ENCODE measurements at regions not wholly inside any gene's neighbourhood (a gene's known extent, or its start where the extent isn't known, plus 50 kb on each side); places are given as distances from the start of the nearest gene placed in this dataset.

- H3K9ac ChIP-seq: no peak overlapping the region
- H3K4me3 ChIP-seq (ENCODE audit: low read depth in 2 of 2, low read length in 1 of 2): no peak overlapping the region
- no peaks in the 10 kb centered on the region for H3K27me3 ChIP-seq (ENCODE audit: insufficient read depth)
- CTCF ChIA-PET: interaction anchor here (1.7 to 4.0 kb wide), 4 partner anchors 11 to 182 kb away, joined by 4 to 20 read pairs (median 7); no protein-coding TSS in a partner anchor
- no peaks in the 10 kb centered on the region for H3K36me3 ChIP-seq (replicated peaks in 1 of 2; ENCODE audit: control insufficient read depth in 1 of 2, insufficient read depth in 2 of 2, low read length in 1 of 2)
- TF ChIP-seq FOSL2 (IDR thresholded peaks at IDR 0.05; ENCODE audit: borderline replicate concordance, low read depth) (no peak), POLR2AphosphoS5 (IDR thresholded peaks at IDR 0.05; ENCODE audit: low read depth, low read length) (no peak), MXI1 (IDR thresholded peaks at IDR 0.05; ENCODE audit: low read depth, low read length) (no peak), EP300 (IDR thresholded peaks at IDR 0.05; ENCODE audit: borderline replicate concordance in 1 of 2, low read depth in 1 of 2, low read length in 1 of 2) (no peak), RXRA (IDR thresholded peaks at IDR 0.05; ENCODE audit: borderline replicate concordance, low read depth) (no peak), MAX (IDR thresholded peaks at IDR 0.05; ENCODE audit: low read depth) (no peak), MEF2A (IDR thresholded peaks at IDR 0.05; ENCODE audit: borderline replicate concordance, low read depth) (no peak)
- over 99% methylated on average over 4 of the region's 4 CpGs for WGBS (ENCODE audit: low lambda C conversion rate)
- H3K9me2 ChIP-seq: no peaks in the 10 kb centered on the region
- POLR2A ChIA-PET: no interaction called here
- no peak overlapping the region for H3K27ac ChIP-seq (ENCODE audit: low read depth in 2 of 2, low read length in 1 of 2)
- H3F3A ChIP-seq (replicated peaks; ENCODE audit: insufficient read depth): peaks cover 31% of the 10 kb centered on the region
- no peaks in the 10 kb centered on the region for H4K20me1 ChIP-seq (ENCODE audit: insufficient read depth)
- DNase-seq: no peak
- no peak overlapping the region for H2AFZ ChIP-seq (ENCODE audit: low read depth)
- H3K79me2 ChIP-seq (ENCODE audit: insufficient read depth): no peaks in the 10 kb centered on the region
- no peaks in the 10 kb centered on the region for H3K9me3 ChIP-seq
- H3K4me1 ChIP-seq (ENCODE audit: control insufficient read depth in 1 of 2, insufficient read depth in 2 of 2, low read depth in 1 of 2, low read length in 1 of 2): peaks cover 28 to 40% of the 10 kb centered on the region in 2 experiments
- H3K4me2 ChIP-seq: no peak overlapping the region
These were observed 112.6 kb downstream of the HSPH1 start for GRCh38 chr13:31049083-31049482.

GRCh38 chr13:31048521-31048920 lies 113.2 kb downstream of the HSPH1 start:
- TF ChIP-seq JUND (IDR thresholded peaks at IDR 0.05) (no peak), IRF3 (IDR thresholded peaks at IDR 0.05; ENCODE audit: low read depth, low read length) (no peak), TEAD4 (IDR thresholded peaks at IDR 0.05; ENCODE audit: borderline replicate concordance, insufficient read depth) (no peak), GABPA (IDR thresholded peaks at IDR 0.05; ENCODE audit: low read depth) (no peak), RXRA (IDR thresholded peaks at IDR 0.05; ENCODE audit: borderline replicate concordance, low read depth) (no peak), USF2 (IDR thresholded peaks at IDR 0.05; ENCODE audit: borderline replicate concordance, low read depth, low read length) (no peak)
- no peaks in the 10 kb centered on the region for H3K36me3 ChIP-seq (replicated peaks in 1 of 2; ENCODE audit: control insufficient read depth in 1 of 2, insufficient read depth in 2 of 2, low read length in 1 of 2)
- no peak for DNase-seq
- peaks cover 28 to 40% of the 10 kb centered on the region in 2 experiments for H3K4me1 ChIP-seq (ENCODE audit: control insufficient read depth in 1 of 2, insufficient read depth in 2 of 2, low read depth in 1 of 2, low read length in 1 of 2)
- H3F3A ChIP-seq (replicated peaks; ENCODE audit: insufficient read depth): peaks cover 31% of the 10 kb centered on the region
- H3K4me3 ChIP-seq (ENCODE audit: low read depth in 2 of 2, low read length in 1 of 2): no peak overlapping the region
- H3K9ac ChIP-seq: no peak overlapping the region
- ChIA-PET CTCF (interaction anchor here (1.1 to 4.0 kb wide), 4 partner anchors 11 to 182 kb away, joined by 3 to 20 read pairs (median 5); no protein-coding TSS in a partner anchor), POLR2A (no interaction called here)
- H3K27ac ChIP-seq (ENCODE audit: low read depth in 2 of 2, low read length in 1 of 2): no peak overlapping the region
- no peak overlapping the region for H3K4me2 ChIP-seq
- WGBS (ENCODE audit: low lambda C conversion rate): 93% methylated on average over 3 of the region's 3 CpGs
- H3K79me2 ChIP-seq (ENCODE audit: insufficient read depth): no peaks in the 10 kb centered on the region
- H2AFZ ChIP-seq (ENCODE audit: low read depth): no peak overlapping the region
- no peaks in the 10 kb centered on the region for H3K9me3 ChIP-seq
- no peaks in the 10 kb centered on the region for H3K9me2 ChIP-seq
- no peaks in the 10 kb centered on the region for H4K20me1 ChIP-seq (ENCODE audit: insufficient read depth)
- H3K27me3 ChIP-seq (ENCODE audit: insufficient read depth): no peaks in the 10 kb centered on the region
